C1 segment of cervical spinal cord (tissue), 14 donors: ENCODE measurements at regions not wholly inside any gene's neighbourhood (a gene's known extent, or its start where the extent isn't known, plus 50 kb on each side); places are given as distances from the start of the nearest gene placed in this dataset.
"Not testable (repeated sequence)": the region's sequence is repeated elsewhere in the genome, so short reads cannot be mapped to it uniquely, and the experiment has no call there.

Source experiments
- DNase-seq, 14 donors: peaks; one replicate each; lab custom pipeline; 2025; lab: John Stamatoyannopoulos, UW

- DNase-seq: no peak
Measured at GRCh38 chr12:107583551-107583950, 102.0 kb upstream of the PWP1 start.

DNA sequence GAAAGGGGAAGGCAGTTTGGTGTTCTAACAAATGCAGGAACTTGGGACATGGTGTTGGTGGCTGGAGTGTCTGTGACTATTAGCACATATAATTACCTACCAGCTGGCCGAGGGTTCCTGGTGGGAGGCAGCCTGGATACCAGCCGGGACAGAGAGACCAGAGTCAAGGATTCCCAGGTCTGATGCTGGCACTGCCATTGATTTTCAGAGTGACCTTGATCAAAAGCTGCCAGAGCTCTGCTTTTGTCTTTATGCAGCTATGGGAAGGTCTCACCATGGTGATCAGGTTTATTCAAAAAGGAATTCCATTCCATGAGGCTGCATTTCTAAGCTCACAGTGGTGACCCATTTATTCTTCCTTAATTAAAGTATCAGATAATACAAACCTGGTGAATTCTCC is 101.0 kb upstream of the PWP1 start:
- DNase-seq: peak in 1 of 14 donors; percentile 35

- DNase-seq: no peak
Measured at GRCh38 chr12:107586256-107586970, 99.2 kb upstream of the PWP1 start.

- peak in 1 of 14 donors; percentile 42 for DNase-seq
Measured at GRCh38 chr12:107590413-107590812, 95.2 kb upstream of the PWP1 start.

DNA sequence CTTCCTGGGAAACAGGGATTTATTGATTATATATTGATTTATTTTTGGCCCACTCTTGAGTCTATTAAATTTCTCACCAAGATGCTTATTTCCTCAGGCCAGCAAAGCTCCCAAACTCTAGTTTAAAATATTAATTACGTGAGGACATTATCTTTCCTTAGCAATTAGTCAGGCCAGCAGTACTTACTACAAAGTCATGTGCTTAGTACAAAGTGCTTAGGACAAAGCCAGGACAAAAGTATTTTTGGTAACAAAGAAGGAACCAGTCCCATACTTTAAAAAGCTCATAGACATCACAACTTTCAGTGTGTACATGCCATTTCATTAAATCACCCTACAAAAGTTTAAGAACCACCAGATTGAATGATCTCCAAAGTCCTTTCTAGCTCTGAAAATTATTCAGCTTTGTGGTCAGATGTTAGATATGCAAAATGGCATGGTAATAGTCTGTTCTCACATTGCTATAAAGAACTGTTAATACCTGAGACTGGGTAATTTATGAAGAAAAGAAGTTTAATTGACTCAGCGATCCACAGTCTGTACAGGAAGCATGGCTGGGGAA is 94.7 kb upstream of the PWP1 start:
- no peak for DNase-seq

DNA sequence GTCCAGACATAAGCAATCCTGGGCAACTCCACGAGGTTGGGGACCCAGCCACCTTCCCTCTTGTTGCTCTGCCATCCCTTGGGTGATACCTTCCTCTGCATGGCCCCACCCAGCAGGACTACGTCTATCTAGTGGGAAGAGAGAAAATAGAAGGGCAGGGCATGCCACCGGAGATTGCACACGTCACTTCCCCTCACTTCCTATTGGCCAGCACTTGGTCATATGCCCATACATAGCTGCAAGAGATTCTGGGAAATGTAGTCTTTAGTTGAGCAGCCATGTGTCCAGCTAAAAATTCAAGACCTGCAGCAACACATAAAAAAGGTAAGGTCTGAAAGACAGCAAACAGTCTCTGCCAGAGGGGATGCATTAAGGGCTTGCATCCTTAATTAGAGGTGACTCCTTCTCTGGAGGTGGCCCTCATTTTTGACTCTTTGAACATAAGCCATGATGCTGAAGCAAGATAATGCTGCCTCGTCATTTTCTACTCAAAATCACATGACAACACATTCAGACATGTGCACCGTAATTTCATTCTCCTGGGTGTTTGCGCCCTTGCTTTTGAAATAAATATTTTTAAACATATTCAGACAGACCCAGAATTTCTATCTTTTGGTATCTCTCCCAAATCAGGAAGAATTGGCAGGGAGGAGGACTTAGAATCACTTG is 91.8 kb upstream of the PWP1 start:
- DNase-seq: no peak

- no peak for DNase-seq
Measured at GRCh38 chr12:107594995-107595394, 90.6 kb upstream of the PWP1 start.

DNA sequence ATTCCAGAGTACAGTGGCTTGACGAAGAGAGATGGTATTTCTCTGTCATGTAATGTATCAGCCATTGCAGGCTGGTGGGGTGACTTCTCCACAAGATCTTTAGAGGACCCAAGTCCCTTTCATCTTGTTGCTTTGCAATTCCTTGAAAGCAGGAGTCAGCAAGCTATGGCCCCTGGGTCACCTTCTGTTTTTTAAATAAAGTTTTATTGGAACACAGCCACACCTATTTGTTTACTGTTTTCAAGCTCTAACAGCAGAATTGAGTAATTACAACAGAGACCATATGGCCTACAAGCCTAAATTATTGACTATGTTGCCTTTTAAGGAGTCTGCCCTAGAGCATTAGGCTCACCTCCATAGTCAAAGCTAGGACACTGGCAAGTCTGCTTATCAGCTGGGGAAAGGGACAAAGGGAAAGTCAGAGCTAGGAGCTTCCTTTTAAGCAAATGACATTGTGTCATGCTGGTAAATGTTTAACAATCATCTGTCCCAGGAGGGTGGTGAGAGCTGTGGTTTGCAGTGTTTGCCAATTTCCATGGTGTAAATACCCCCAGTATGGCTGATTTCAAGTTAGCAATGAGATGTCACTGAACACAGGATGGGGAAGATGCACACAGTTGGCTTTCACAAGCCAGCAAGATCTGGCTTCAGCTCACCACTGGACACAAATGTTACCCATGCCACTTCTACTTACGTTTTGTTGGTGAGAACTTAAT is 87.7 kb upstream of the PWP1 start:
- DNase-seq: no peak

DNA sequence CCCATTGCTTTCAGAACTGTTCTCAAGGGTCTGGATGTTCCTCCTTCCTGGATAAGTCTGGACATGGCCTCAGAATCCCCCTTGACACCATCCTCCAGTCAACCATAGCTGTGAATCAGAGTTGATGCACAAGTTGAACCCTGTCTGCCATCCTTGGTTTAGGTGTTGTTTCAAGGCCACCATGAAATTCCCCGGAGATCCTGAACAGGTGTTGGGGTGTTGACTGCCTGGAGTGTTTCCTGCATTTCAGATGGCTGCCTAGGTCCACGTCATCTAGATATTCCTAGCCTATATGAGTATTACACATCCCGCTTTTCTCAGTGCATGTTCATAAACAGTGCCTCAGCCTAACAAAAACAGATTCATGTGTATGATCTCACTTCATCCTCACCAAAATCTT is 86.7 kb upstream of the PWP1 start:
- no peak for DNase-seq

DNA sequence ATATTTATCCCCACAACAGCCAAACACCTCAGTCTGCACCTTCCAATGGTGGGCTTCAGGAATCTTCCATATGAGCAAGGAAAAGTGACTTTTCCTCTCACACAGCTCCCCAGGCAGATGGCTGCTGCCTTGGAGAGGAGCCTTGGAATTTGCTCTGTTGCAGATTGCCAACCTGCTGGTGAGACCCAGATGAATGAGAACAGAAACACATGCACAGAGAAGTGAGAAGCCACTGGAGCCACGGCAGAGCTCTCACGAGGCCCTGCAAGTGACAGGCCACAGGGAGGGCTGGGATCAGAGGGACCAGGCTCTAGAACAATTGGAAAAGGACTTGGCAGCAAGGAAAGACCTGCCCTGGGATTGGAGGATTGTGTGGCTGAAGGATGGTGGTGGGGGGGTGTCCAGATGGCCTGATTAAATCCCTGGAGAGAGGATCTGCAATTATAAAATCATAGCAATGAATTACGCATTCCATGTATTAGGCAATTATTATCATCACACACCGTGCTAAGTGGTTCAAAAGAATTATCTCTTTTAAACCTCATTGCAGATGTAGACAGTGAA is 84.9 kb upstream of the PWP1 start:
- peak in 3 of 14 donors; percentile 3 to 14 (median 7) for DNase-seq

DNA sequence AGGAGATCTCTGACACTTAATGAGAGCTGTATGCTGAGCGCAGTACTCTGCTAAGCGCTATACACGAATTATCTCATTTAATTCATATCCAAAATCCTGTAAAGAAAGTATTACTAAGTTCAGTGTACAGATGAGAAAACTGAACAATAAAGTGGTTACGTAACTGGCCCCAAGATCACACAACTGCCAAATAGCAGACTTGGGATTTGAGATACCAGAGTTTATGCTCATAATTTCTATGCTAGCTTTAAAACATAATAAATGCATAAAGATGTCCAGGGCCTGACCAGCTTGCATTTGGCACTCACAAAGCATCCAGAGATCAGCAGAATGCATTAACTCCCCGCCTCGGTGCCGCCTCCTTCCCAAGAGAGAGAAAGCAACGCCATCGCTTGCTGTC is 83.2 kb upstream of the PWP1 start:
- no peak for DNase-seq

- DNase-seq: no peak
Measured at GRCh38 chr12:107605293-107605692, 80.3 kb upstream of the PWP1 start.

- DNase-seq: peak in 12 of 14 donors; percentile 3 to 76 (median 36)
Measured at GRCh38 chr12:107607464-107608392, 77.9 kb upstream of the PWP1 start.

DNA sequence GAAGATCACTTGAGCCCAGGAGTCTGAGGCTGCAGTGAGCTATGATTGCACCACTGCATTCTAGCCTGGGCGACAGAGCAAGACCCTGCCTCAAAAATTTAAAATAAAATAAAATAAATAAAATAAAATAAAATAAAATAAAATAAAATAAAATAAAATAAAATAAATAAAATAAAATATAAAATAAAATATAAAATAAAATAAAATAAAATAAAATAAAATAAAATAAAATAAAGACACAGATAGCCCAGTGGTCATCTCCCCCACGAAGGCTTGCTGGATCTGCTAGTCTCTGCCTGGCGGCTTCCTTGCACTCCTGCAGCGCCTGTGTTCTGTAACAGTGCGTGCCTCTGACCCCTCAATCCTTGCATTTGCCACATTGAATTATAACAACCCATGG is 76.8 kb upstream of the PWP1 start:
- not testable (repeated sequence) for DNase-seq

DNA sequence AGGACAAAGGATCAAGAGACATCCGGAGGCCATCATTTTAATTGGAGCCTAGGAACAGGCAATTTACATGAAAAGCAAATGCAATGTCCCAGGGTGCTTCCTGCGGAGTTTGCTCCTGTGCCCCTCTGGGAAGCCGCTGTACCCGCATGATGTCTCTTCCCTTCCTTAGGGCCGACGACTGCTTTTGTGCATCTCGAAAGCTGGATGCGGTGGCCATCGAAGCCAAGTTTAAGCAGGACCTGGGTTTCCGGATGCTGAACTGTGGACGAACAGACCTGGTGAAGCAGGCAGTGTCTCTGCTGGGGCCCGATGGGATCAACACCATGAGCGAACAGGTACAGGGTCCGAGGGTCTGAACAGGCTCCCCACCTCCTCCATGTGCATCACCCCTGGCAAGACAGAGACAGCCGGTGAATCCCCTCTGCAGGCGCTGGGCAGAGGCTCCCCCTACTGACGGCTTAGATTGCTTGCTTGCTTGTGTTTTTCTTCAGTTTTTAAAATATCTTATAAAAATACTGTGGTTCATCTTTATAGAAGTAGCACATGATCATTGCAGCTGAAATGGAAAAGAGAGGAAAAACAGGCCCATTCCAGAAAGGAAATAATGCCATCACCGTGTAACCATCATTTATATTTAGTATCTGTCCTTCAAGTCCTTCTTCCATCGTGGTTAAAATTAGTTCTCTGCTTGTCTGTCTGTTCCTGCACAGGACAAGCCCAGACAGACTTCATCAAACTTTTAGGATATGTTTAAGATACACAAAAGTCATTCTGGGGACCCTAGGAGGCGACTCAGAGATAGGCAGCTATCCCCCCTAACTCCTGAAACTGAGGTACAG is 75.4 kb upstream of the PWP1 start:
- DNase-seq: no peak

DNA sequence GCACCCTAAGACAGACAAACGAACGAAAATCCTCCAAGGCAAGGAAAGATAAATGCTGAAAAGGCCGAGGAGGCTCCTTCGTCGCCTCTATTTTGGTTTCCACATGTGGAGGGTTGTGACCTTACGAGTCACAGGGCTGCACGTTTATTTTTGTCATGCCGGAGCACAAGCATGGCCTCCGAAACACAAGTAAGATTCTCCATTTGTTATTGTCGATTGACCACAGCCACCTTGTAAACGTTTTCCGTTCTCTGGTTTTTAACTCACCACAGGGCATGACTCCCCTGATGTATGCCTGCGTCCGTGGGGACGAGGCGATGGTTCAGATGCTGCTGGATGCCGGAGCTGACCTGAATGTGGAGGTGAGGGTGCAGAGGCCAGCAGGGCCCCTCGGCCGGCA is 73.1 kb upstream of the PWP1 start:
- DNase-seq: no peak

DNA sequence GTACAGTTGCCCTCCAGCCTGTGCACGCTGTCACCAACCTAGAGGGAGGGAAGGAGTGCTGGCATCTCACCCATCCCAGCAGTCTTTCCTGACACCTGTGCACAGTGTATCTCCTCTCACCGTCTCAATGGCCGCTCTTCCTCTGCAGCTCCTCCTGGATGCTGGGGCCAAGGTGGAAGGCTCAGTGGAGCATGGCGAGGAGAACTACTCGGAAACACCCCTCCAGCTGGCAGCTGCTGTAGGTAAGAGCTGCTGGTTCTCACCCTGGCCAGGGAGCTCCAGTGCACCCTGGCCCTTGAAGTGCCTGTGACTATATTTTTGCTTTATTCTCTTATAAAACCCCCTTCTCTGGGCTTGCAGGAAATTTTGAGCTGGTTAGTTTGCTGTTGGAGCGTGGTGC is 68.7 kb upstream of the PWP1 start:
- DNase-seq: no peak

GRCh38 chr12:107618106-107618505 is 67.5 kb upstream of the PWP1 start:
- no peak for DNase-seq

DNA sequence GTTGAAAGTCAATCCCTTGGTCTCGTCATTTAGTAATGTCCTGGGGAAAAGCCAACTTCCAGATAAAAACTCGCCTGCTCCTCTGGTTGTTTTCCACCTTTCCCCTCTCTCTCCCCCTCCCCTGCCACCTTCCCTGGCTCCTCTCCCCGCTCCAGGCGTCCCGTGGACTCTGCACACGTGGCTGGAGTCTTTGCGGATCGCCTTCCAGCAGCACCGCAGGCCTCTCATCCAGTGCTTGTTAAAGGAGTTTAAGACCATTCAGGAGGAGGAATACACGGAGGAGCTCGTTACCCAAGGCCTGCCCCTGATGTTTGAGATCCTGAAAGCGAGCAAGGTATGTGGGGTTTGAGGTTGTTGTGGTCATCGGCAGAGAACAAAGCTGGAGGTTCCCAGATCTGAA is 65.8 kb upstream of the PWP1 start:
- DNase-seq: no peak

DNA sequence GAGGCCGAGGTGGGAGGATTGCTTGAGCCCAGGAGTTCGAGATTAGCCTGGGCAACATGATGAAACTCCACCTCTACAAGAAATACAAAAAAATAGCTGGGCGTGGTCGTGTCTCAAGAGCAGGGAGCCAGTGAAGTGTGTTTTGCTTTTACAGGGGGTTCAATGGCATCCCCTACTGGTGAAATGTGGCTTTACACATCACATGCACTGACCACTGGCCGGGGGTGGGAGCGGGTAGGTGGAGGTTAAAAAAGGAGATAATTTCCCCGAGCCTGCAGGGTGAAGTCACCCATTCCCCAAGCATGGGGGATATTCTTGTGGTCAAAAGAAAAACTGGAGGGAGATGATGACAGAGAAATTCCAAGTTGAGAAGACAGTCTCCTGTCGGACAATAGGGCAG is 63.6 kb upstream of the PWP1 start:
- DNase-seq: no peak
